A549 (cell line): ENCODE measurements at regions not wholly inside any gene's neighbourhood (a gene's known extent, or its start where the extent isn't known, plus 50 kb on each side); places are given as distances from the start of the nearest gene placed in this dataset.

Experiments used
- BHLHE40 ChIP-seq: IDR thresholded peaks from 2 replicates; pipeline ENCODE4 v1.6.1; 2012; ENCODE audit warnings: low read depth, low read length, inconsistent platforms
- CEBPB ChIP-seq, 2 experiments: fragments of >200 bp in 1 of 2; sonication (Bioruptor Twin) in 1 of 2; formaldehyde crosslinking in 1 of 2; IDR thresholded peaks; 2 replicates each; pipeline ENCODE4 v1.6.1; 2012 to 2016
- CHD2 ChIP-seq: fragments of 150-350 bp; IDR thresholded peaks from 2 replicates; pipeline ENCODE4 v1.6.1; 2014; ENCODE audit warnings: low read length; ENCODE audit not compliant: partially characterized antibody
- EP300 ChIP-seq, 2 experiments: fragments of >200 bp; sonication (Bioruptor Twin); formaldehyde crosslinking; IDR thresholded peaks; 2 replicates in 1 of 2; 3 replicates in 1 of 2; pipeline ENCODE4 v1.6.1; 2016 to 2017
- FOSB ChIP-seq: fragments of 250-450 bp; sonication (Bioruptor Pico); IDR thresholded peaks from 2 replicates; pipeline ENCODE4 v1.5.0; 2020; ENCODE audit warnings: mild to moderate bottlenecking, moderate library complexity
- HOXB5 ChIP-seq: fragments of 250-450 bp; sonication (Bioruptor Pico); IDR thresholded peaks from 2 replicates; pipeline ENCODE4 v1.5.0; 2020; ENCODE audit warnings: mild to moderate bottlenecking, moderate library complexity
- KDM1A ChIP-seq: fragments of 200-600 bp; sonication (generic); IDR thresholded peaks from 2 replicates; pipeline ENCODE4 v1.6.1; 2016; ENCODE audit warnings: low read depth, mild to moderate bottlenecking
- MAFK ChIP-seq: fragments of 450-650 bp; IDR thresholded peaks from 2 replicates; pipeline ENCODE4 v1.6.1; 2014; ENCODE audit not compliant: partially characterized antibody
- NFE2L2 ChIP-seq: fragments of 150-350 bp; conservative IDR thresholded peaks from 2 replicates; pipeline ENCODE4 v1.6.1; 2014; ENCODE audit warnings: low read length
- TP53 ChIP-seq: fragments of 250-450 bp; sonication (Bioruptor Pico); IDR thresholded peaks from 2 replicates; pipeline ENCODE4 v1.5.0; 2021; ENCODE audit warnings: mild to moderate bottlenecking, moderate library complexity
- TF ChIP-seq, protein P1 (sequence below): fragments of >200 bp; sonication (Bioruptor Twin); formaldehyde crosslinking; IDR thresholded peaks from 3 replicates; pipeline ENCODE4 v1.5.1; 2016
- TF ChIP-seq, protein P2 (sequence below): fragments of >200 bp; sonication (Bioruptor Twin); formaldehyde crosslinking; IDR thresholded peaks from 3 replicates; pipeline ENCODE4 v1.6.1; 2016
- TF ChIP-seq, protein P3 (sequence below): fragments of 200-600 bp; sonication (generic); IDR thresholded peaks from 2 replicates; pipeline ENCODE4 v1.6.1; 2016; ENCODE audit warnings: antibody characterized with exemption, mild to moderate bottlenecking, moderate library complexity
- TF ChIP-seq, protein P4 (sequence below): IDR thresholded peaks from 2 replicates; pipeline ENCODE4 v1.6.1; 2012

DNA sequence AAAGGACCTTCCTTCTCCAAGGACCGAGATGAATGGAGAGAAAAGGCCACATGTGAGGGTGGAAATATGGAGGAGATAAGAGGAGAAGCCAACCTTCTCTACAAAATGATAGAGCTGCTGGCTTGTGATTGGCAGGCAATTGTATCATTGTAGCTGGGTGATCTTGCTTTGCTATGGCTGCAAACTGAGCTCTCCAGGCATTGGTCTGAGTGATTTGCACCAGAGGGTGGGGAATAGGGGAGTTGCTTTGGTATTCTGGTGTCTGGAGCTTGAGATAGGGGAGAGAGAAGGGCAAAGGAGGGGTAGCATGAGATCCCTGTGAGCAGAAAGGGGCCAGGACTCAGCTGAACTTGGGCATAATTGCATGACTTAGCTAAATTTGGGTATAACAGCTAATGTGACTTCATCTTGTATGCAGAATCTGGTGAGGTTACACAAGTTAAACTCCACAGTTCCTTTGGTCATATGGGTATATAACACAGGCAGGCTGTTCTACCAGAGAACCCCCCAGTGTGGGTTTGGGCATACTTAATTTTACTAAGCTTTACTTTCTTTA is 72.0 kb downstream of the FOS start:
- TF ChIP-seq, protein P1, sequence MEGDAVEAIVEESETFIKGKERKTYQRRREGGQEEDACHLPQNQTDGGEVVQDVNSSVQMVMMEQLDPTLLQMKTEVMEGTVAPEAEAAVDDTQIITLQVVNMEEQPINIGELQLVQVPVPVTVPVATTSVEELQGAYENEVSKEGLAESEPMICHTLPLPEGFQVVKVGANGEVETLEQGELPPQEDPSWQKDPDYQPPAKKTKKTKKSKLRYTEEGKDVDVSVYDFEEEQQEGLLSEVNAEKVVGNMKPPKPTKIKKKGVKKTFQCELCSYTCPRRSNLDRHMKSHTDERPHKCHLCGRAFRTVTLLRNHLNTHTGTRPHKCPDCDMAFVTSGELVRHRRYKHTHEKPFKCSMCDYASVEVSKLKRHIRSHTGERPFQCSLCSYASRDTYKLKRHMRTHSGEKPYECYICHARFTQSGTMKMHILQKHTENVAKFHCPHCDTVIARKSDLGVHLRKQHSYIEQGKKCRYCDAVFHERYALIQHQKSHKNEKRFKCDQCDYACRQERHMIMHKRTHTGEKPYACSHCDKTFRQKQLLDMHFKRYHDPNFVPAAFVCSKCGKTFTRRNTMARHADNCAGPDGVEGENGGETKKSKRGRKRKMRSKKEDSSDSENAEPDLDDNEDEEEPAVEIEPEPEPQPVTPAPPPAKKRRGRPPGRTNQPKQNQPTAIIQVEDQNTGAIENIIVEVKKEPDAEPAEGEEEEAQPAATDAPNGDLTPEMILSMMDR: no peak
- TF ChIP-seq CEBPB (IDR thresholded peaks at IDR 0.05) (no peak), EP300 (IDR thresholded peaks at IDR 0.05) (no peak), CHD2 (no peak), KDM1A (no peak), TP53 (CRISPR knock-in tag) (no peak), BHLHE40 (no peak), MAFK (peak; percentile 30), FOSB (CRISPR knock-in tag) (no peak), NFE2L2 (no peak), HOXB5 (CRISPR knock-in tag) (no peak)
- TF ChIP-seq, protein P2, sequence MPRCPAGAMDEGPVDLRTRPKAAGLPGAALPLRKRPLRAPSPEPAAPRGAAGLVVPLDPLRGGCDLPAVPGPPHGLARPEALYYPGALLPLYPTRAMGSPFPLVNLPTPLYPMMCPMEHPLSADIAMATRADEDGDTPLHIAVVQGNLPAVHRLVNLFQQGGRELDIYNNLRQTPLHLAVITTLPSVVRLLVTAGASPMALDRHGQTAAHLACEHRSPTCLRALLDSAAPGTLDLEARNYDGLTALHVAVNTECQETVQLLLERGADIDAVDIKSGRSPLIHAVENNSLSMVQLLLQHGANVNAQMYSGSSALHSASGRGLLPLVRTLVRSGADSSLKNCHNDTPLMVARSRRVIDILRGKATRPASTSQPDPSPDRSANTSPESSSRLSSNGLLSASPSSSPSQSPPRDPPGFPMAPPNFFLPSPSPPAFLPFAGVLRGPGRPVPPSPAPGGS: no peak
- TF ChIP-seq, protein P3, sequence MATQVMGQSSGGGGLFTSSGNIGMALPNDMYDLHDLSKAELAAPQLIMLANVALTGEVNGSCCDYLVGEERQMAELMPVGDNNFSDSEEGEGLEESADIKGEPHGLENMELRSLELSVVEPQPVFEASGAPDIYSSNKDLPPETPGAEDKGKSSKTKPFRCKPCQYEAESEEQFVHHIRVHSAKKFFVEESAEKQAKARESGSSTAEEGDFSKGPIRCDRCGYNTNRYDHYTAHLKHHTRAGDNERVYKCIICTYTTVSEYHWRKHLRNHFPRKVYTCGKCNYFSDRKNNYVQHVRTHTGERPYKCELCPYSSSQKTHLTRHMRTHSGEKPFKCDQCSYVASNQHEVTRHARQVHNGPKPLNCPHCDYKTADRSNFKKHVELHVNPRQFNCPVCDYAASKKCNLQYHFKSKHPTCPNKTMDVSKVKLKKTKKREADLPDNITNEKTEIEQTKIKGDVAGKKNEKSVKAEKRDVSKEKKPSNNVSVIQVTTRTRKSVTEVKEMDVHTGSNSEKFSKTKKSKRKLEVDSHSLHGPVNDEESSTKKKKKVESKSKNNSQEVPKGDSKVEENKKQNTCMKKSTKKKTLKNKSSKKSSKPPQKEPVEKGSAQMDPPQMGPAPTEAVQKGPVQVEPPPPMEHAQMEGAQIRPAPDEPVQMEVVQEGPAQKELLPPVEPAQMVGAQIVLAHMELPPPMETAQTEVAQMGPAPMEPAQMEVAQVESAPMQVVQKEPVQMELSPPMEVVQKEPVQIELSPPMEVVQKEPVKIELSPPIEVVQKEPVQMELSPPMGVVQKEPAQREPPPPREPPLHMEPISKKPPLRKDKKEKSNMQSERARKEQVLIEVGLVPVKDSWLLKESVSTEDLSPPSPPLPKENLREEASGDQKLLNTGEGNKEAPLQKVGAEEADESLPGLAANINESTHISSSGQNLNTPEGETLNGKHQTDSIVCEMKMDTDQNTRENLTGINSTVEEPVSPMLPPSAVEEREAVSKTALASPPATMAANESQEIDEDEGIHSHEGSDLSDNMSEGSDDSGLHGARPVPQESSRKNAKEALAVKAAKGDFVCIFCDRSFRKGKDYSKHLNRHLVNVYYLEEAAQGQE: no peak
- TF ChIP-seq, protein P4, sequence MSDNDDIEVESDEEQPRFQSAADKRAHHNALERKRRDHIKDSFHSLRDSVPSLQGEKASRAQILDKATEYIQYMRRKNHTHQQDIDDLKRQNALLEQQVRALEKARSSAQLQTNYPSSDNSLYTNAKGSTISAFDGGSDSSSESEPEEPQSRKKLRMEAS: no peak
